Activated CD4-positive, alpha-beta T cell treated with anti-CD3 and anti-CD28 coated beads, Interleukin-2, amount 50 U/mL, for 24 hours (primary cell): ENCODE measurements at regions not wholly inside any gene's neighbourhood (a gene's known extent, or its start where the extent isn't known, plus 50 kb on each side); places are given as distances from the start of the nearest gene placed in this dataset.

Experiments
- DNase-seq, 2 donors: peaks; one replicate each; pipeline ENCODE4 v3.0.0-alpha.2; 2020; ENCODE audit warnings: low read depth in 1 of 2, low spot score in 1 of 2

GRCh38 chr11:95487938-95488337 lies 256.9 kb upstream of the SESN3 start:
- no peak for DNase-seq

GRCh38 chr11:95487391-95487790 lies 256.4 kb upstream of the SESN3 start:
- no peak for DNase-seq

- DNase-seq, result no peak
Measured at GRCh38 chr11:95486979-95487378, 256.0 kb upstream of the SESN3 start.

- DNase-seq, result no peak
Measured at GRCh38 chr11:95486466-95486865, 255.5 kb upstream of the SESN3 start.

- DNase-seq, result no peak
Measured at GRCh38 chr11:95485115-95485900, 254.3 kb upstream of the SESN3 start.

GRCh38 chr11:95483339-95483738 lies 252.3 kb upstream of the SESN3 start:
- no peak for DNase-seq

- DNase-seq, result no peak
Measured at GRCh38 chr11:95478003-95478402, 247.0 kb upstream of the SESN3 start.

GRCh38 chr11:95469258-95469657 lies 238.3 kb upstream of the SESN3 start:
- no peak for DNase-seq

- DNase-seq, result no peak
Measured at GRCh38 chr11:95466416-95466815, 235.4 kb upstream of the SESN3 start.

GRCh38 chr11:95465887-95466286 lies 234.9 kb upstream of the SESN3 start:
- DNase-seq, result no peak

- no peak for DNase-seq
Measured at GRCh38 chr11:95461858-95462257, 230.9 kb upstream of the SESN3 start.

GRCh38 chr11:95461348-95461747 lies 230.3 kb upstream of the SESN3 start:
- DNase-seq, result no peak

- DNase-seq, result no peak
Measured at GRCh38 chr11:95459291-95460042, 228.5 kb upstream of the SESN3 start.

GRCh38 chr11:95456714-95457491 lies 225.9 kb upstream of the SESN3 start:
- no peak for DNase-seq

GRCh38 chr11:95455228-95455970 lies 224.4 kb upstream of the SESN3 start:
- DNase-seq, result no peak

- DNase-seq, result no peak
Measured at GRCh38 chr11:95453616-95454171, 222.7 kb upstream of the SESN3 start.

GRCh38 chr11:95451682-95452081 lies 220.7 kb upstream of the SESN3 start:
- no peak for DNase-seq

- no peak for DNase-seq
Measured at GRCh38 chr11:95451261-95451660, 220.3 kb upstream of the SESN3 start.

GRCh38 chr11:95450547-95451123 lies 219.6 kb upstream of the SESN3 start:
- DNase-seq, result no peak

GRCh38 chr11:95445746-95446333 lies 214.8 kb upstream of the SESN3 start:
- no peak for DNase-seq
